ENCODE measurements at regions not wholly inside any gene's neighbourhood (a gene's known extent, or its start where the extent isn't known, plus 50 kb on each side); places are given as distances from the start of the nearest gene placed in this dataset.

DNA sequence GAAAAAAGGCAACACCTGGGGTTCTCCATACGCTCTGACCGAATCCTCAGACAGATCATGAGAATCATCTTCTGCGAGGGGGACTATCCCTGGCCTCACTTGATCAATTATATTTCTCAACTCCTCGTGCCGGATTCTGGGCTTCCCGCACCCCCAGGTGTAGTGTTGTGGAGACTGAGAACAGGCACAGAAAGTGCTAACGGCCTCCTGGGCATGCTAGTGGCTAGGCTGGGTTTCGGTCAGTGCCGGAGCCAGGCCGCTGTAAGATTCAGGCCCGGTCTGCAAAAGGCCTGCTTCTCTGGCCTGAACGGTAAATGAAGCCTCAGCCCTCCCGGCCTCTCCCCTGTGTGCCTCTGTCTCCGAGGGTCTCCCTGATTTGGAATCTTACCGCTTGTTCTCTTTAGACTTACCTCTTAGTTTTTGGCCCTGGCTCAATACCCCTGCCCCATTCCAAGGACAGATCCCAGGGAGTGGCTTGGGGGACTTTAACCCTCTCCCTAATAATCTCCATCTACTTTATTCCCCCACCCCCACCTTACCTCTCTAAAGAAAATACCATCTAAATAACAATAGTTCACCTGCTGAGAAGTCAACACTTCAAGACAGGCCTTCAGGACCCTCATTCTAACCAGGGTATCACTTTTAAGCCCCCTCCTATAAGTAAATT, 79.0 kb upstream of the MEDAG start:
- DNase-seq (ENCODE audit: low read depth, low spot score) = no peak
- POLR2A ChIA-PET = no interaction called here
- H3K4me3 ChIP-seq (ENCODE audit: low read depth, low read length) = no peak overlapping the region
- TF ChIP-seq CTCF (IDR thresholded peaks at IDR 0.05; ENCODE audit: insufficient read depth, low read length, missing control alignments) = no peak
- CTCF ChIA-PET = no interaction called here

DNA sequence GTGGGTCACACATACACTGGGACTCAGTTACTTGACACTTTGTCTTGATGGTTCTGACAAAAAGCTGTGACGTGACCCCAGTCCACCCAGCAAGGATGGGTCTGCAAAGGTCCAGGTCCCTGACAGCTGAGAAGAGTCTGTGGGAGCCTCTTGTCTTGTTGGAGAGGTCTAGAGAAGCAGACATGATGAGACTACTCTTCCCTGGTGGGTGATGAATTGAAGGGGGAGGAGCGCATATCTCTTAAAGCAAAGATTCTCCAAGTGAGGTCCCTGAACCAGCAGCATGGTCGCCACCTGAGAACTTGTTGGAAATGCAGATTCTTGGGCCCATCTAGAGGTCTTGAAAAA, 78.5 kb upstream of the MEDAG start:
- no peak for TF ChIP-seq CTCF (IDR thresholded peaks at IDR 0.05; ENCODE audit: insufficient read depth, low read length, missing control alignments)
- H3K4me3 ChIP-seq (ENCODE audit: low read depth, low read length) = no peak overlapping the region
- POLR2A ChIA-PET = no interaction called here
- no peak for DNase-seq (ENCODE audit: low read depth, low spot score)
- CTCF ChIA-PET = no interaction called here

DNA sequence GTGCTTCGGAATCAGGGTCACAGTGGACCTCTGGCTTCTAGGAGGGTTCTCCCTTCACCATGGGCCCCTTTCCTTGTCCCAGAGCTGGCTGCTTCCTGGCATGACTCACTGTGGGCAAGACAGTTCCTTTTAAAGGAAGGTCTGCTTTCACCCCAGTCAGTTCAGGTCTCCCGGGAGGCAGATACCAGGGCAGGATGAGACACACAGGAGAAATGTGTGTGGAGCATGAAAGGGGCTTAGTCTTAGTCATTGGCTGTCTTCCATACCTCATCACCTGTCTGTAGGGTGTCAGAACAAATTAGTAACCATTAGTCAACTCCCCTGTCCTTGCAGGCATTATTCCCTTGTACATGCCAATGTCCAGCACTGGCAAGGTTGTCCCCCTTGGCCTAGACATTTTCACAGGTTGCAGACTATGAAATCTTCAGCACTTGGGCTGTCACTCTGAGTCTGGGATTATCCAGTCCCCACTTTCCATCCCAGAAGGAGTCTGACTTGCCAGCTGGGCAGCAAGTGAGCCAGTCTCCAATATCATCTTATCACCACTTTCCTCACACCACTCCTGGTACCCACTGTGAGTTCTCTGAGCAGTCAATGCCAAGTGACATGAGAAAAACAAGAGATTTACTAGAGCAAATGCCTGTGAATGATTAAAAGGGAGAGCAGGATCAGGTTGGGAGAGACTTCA, 76.8 kb upstream of the MEDAG start:
- CTCF ChIA-PET = no interaction called here
- no peak overlapping the region for H3K4me3 ChIP-seq (ENCODE audit: low read depth, low read length)
- no peak for TF ChIP-seq CTCF (IDR thresholded peaks at IDR 0.05; ENCODE audit: insufficient read depth, low read length, missing control alignments)
- no peak for DNase-seq (ENCODE audit: low read depth, low spot score)
- POLR2A ChIA-PET = no interaction called here

- CTCF ChIA-PET = no interaction called here
- POLR2A ChIA-PET = no interaction called here
Measured at GRCh38 chr13:30829833-30830637, 76.0 kb upstream of the MEDAG start.

DNA sequence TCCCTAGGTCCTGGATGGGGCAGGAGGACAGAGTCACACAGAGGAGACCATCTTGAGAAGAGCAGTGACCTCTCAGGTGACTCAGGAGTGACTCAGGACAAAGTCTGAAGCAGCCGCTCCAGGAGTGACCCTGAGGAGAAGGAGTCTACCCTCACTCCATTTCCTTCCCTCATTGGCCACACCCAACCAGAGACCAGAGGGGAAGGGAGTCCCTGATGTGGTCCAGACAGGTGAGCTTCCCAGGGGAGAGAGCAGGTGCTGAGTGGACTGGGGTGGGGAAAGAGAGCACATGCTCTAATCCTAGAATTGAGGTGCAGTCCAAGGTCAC, 75.5 kb upstream of the MEDAG start:
- CTCF ChIA-PET = interaction anchor here (1.2 kb wide), 1 partner anchor 27 kb away, joined by 3 read pairs; no protein-coding TSS in a partner anchor
- TF ChIP-seq CTCF (IDR thresholded peaks at IDR 0.05; ENCODE audit: insufficient read depth, low read length, missing control alignments) = no peak
- DNase-seq (ENCODE audit: low read depth, low spot score) = no peak
- POLR2A ChIA-PET = no interaction called here
- H3K4me3 ChIP-seq (ENCODE audit: low read depth, low read length) = no peak overlapping the region

More at GRCh38 chr13:30829833-30830637, 76.0 kb upstream of the MEDAG start:
- no peak overlapping the region for H3K4me3 ChIP-seq (ENCODE audit: low read depth, low read length)
- no peak for DNase-seq (ENCODE audit: low read depth, low spot score)
- TF ChIP-seq CTCF (IDR thresholded peaks at IDR 0.05; ENCODE audit: insufficient read depth, low read length, missing control alignments) = no peak

DNA sequence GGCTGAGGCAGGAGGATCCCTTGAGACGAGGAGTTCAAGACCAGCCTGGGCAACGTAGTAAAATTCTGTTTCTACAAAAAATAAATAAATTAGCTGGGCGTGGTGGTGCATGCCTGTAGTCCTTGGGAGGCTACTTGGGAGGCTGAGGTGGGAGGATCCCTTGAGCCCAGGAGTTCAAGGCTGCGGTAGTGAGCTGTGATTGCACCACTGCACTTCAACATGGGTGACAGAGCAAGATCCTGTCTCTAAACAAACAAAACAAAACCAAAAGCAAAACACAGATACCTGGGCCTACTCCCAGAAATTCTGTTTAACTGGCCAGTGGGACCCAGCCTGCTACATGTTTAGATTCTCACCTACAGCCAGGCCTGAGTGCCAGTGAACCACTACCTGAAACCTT, 74.6 kb upstream of the MEDAG start:
- CTCF ChIA-PET = interaction anchor here (1.2 kb wide), 1 partner anchor 28 kb away, joined by 3 read pairs; no protein-coding TSS in a partner anchor

More for the DNA sequence above, 74.6 kb upstream of the MEDAG start:
- POLR2A ChIA-PET = no interaction called here
- H3K4me3 ChIP-seq (ENCODE audit: low read depth, low read length) = no peak overlapping the region
- TF ChIP-seq CTCF (IDR thresholded peaks at IDR 0.05; ENCODE audit: insufficient read depth, low read length, missing control alignments) = no peak
- DNase-seq (ENCODE audit: low read depth, low spot score) = no peak
